ENCODE measurements at regions not wholly inside any gene's neighbourhood (a gene's known extent, or its start where the extent isn't known, plus 50 kb on each side); places are given as distances from the start of the nearest gene placed in this dataset.

DNA sequence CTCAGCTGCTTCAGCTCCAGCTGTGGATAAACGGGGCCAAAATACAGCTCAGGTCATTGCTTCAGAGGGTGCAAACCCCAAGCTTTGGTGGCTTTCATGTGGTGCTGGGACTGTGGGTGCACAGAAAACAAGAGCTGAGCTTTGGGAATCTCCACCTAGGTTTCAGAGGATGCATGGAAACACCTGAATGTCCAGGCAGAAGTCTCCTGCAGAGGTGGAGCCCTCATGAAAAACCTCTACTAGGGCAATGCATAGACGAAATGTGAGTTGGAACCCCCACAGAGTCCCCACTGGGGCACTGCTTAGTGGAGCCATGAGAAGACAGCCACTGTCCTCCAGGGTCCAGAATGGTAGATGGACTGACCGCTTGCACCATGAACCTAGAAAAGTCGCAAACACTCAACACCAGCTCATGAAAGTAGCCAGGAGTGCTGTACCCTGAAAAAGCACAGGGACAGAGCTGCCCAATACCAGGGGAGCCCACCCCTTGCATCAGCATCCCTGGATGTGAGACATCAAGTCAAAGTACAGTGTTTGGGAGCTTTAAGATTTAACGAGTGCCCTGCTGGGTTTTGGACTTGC lies 147.9 kb upstream of the SOX11 start:
- TF ChIP-seq, protein P1, sequence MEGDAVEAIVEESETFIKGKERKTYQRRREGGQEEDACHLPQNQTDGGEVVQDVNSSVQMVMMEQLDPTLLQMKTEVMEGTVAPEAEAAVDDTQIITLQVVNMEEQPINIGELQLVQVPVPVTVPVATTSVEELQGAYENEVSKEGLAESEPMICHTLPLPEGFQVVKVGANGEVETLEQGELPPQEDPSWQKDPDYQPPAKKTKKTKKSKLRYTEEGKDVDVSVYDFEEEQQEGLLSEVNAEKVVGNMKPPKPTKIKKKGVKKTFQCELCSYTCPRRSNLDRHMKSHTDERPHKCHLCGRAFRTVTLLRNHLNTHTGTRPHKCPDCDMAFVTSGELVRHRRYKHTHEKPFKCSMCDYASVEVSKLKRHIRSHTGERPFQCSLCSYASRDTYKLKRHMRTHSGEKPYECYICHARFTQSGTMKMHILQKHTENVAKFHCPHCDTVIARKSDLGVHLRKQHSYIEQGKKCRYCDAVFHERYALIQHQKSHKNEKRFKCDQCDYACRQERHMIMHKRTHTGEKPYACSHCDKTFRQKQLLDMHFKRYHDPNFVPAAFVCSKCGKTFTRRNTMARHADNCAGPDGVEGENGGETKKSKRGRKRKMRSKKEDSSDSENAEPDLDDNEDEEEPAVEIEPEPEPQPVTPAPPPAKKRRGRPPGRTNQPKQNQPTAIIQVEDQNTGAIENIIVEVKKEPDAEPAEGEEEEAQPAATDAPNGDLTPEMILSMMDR (IDR thresholded peaks at IDR 0.05; ENCODE audit: low read depth, low read length), result no peak
- TF ChIP-seq EZH2phosphoT487 (IDR thresholded peaks at IDR 0.05; ENCODE audit: low read depth), result no peak

All from OCI-LY3 (cell line).